GM18519 (cell line): ENCODE measurements at regions not wholly inside any gene's neighbourhood (a gene's known extent, or its start where the extent isn't known, plus 50 kb on each side); places are given as distances from the start of the nearest gene placed in this dataset.

Source experiments
- ATAC-seq: cut with Tn5 transposase; IDR thresholded peaks from one replicate; pipeline ENCODE4 v1.9.1; 2021; ENCODE audit warnings: mild to moderate bottlenecking, moderate library complexity; ENCODE audit not compliant: unreplicated experiment, low FRiP score

GRCh38 chrX:124818033-124818432 is 471.7 kb downstream of the SH2D1A start:
- no peak for ATAC-seq

GRCh38 chrX:124818764-124819163 is 472.4 kb downstream of the SH2D1A start:
- no peak for ATAC-seq

GRCh38 chrX:124820738-124821137 is 474.4 kb downstream of the SH2D1A start:
- ATAC-seq: no peak

GRCh38 chrX:124827258-124827845 is 481.0 kb downstream of the SH2D1A start:
- ATAC-seq: no peak

GRCh38 chrX:124829930-124830329 is 483.6 kb downstream of the SH2D1A start:
- ATAC-seq: no peak

GRCh38 chrX:124836786-124837185 is 482.9 kb upstream of the TEX13C start:
- no peak for ATAC-seq

- ATAC-seq: no peak
Observed at GRCh38 chrX:124842205-124842604, 477.5 kb upstream of the TEX13C start.

GRCh38 chrX:124860736-124861135 is 458.9 kb upstream of the TEX13C start:
- no peak for ATAC-seq

GRCh38 chrX:124862301-124862700 is 457.4 kb upstream of the TEX13C start:
- ATAC-seq: no peak

- no peak for ATAC-seq
Observed at GRCh38 chrX:124863303-124863702, 456.4 kb upstream of the TEX13C start.

GRCh38 chrX:124887572-124887971 is 432.1 kb upstream of the TEX13C start:
- no peak for ATAC-seq

GRCh38 chrX:124895947-124896346 is 423.7 kb upstream of the TEX13C start:
- ATAC-seq: no peak

GRCh38 chrX:124902953-124903352 is 416.7 kb upstream of the TEX13C start:
- ATAC-seq: no peak

GRCh38 chrX:124910611-124911010 is 409.1 kb upstream of the TEX13C start:
- ATAC-seq: no peak

GRCh38 chrX:124917011-124917410 is 402.7 kb upstream of the TEX13C start:
- no peak for ATAC-seq

- no peak for ATAC-seq
Observed at GRCh38 chrX:124925681-124926080, 394.0 kb upstream of the TEX13C start.

GRCh38 chrX:124931241-124931640 is 388.4 kb upstream of the TEX13C start:
- ATAC-seq: no peak

- no peak for ATAC-seq
Observed at GRCh38 chrX:124931958-124932357, 387.7 kb upstream of the TEX13C start.

GRCh38 chrX:124938715-124939114 is 381.0 kb upstream of the TEX13C start:
- ATAC-seq: no peak

GRCh38 chrX:124940531-124940930 is 379.1 kb upstream of the TEX13C start:
- no peak for ATAC-seq

GRCh38 chrX:124954402-124954801 is 365.3 kb upstream of the TEX13C start:
- ATAC-seq: no peak

GRCh38 chrX:124960454-124960853 is 359.2 kb upstream of the TEX13C start:
- no peak for ATAC-seq

- ATAC-seq: no peak
Observed at GRCh38 chrX:124963717-124964116, 356.0 kb upstream of the TEX13C start, which contains the start of gene TENM1. TENM1 (minus strand) TSS chrX:124963817.
